Tibial artery (tissue), 4 donors: ENCODE measurements at regions not wholly inside any gene's neighbourhood (a gene's known extent, or its start where the extent isn't known, plus 50 kb on each side); places are given as distances from the start of the nearest gene placed in this dataset.

Source experiments
- DNase-seq, 2 donors: peaks; one replicate each; pipeline ENCODE4 v3.0.0-alpha.2; 2019
- H3K27ac ChIP-seq, 2 donors: fragments of 200-600 bp; sonication (generic) in 1 of 2; 1 replicate in 1 of 2; 2 replicates in 1 of 2; pipeline ENCODE4 v1.5.1; 2018 to 2019; ENCODE audit warnings: mild to moderate bottlenecking in 1 of 2
- H3K27me3 ChIP-seq, 2 donors: fragments of 200-600 bp; sonication (generic) in 1 of 2; one replicate each; pipeline versions ENCODE4 v1.5.1 to v1.6.0; 2016 to 2019
- H3K36me3 ChIP-seq, 3 donors: fragments of 200-600 bp; sonication (generic) in 2 of 3; one replicate each; pipeline ENCODE4 v1.5.1; 2016 to 2019; ENCODE audit warnings: mild to moderate bottlenecking in 2 of 3
- H3K4me1 ChIP-seq, 4 donors: fragments of 200-600 bp; sonication (generic) in 2 of 4; 1 replicate in 3 of 4; 2 replicates in 1 of 4; pipeline ENCODE4 v1.5.1; 2016 to 2019
- H3K4me3 ChIP-seq, 2 donors: fragments of 200-600 bp; sonication (generic) in 1 of 2; 1 replicate in 1 of 2; 2 replicates in 1 of 2; pipeline ENCODE4 v1.5.1; 2018 to 2019; ENCODE audit warnings: mild to moderate bottlenecking in 2 of 2
- H3K9me3 ChIP-seq, 3 donors: fragments of 200-600 bp; sonication (generic) in 1 of 3; one replicate each; pipeline ENCODE4 v1.5.1; 2016 to 2019
- CTCF ChIP-seq, 2 experiments: fragments of 200-600 bp in 1 of 2; fragments of 450-650 bp in 1 of 2; IDR thresholded peaks; one replicate each; pipeline ENCODE4 v1.5.1; 2017 to 2019; ENCODE audit warnings: antibody characterized with exemption in 2 of 2, mild to moderate bottlenecking in 1 of 2, moderate library complexity in 1 of 2
- intact Hi-C: fragments of 100-400 bp; cut with DNase I; formaldehyde crosslinking; loops from one replicate; pipeline ENCODE4 v1.15.0; 2023; ENCODE audit warnings: low total_unique reads

GRCh38 chr10:28418069-28418468 is 114.8 kb upstream of the WAC start:
- H3K27ac ChIP-seq, result no peak overlapping the region
- DNase-seq, result no peak
- no peak overlapping the region for H3K4me3 ChIP-seq
- no peak for TF ChIP-seq CTCF (IDR thresholded peaks at IDR 0.05)
- H3K9me3 ChIP-seq, result peaks cover 0 to 11% (median 0%) of the 10 kb centered on the region in 3 donors
- no peaks in the 10 kb centered on the region for H3K27me3 ChIP-seq
- H3K4me1 ChIP-seq, result no peaks in the 10 kb centered on the region
- H3K36me3 ChIP-seq, result no peaks in the 10 kb centered on the region
- intact Hi-C loops, result no loop called here

GRCh38 chr10:28425422-28425821 is 107.5 kb upstream of the WAC start:
- Histone ChIP-seq H3K27me3 (no peaks in the 10 kb centered on the region), H3K27ac (no peak overlapping the region), H3K36me3 (no peaks in the 10 kb centered on the region), H3K4me1 (no peaks in the 10 kb centered on the region), H3K4me3 (no peak overlapping the region), H3K9me3 (no peaks in the 10 kb centered on the region)
- intact Hi-C loops, result no loop called here
- no peak for TF ChIP-seq CTCF (IDR thresholded peaks at IDR 0.05)
- no peak for DNase-seq

- TF ChIP-seq CTCF (IDR thresholded peaks at IDR 0.05), result no peak
- intact Hi-C loops, result no loop called here
- no peak overlapping the region for H3K4me3 ChIP-seq
- H3K27ac ChIP-seq, result no peak overlapping the region
- H3K9me3 ChIP-seq, result no peaks in the 10 kb centered on the region
- no peaks in the 10 kb centered on the region for H3K36me3 ChIP-seq
- DNase-seq, result no peak
- no peaks in the 10 kb centered on the region for H3K4me1 ChIP-seq
- H3K27me3 ChIP-seq, result no peaks in the 10 kb centered on the region
These were observed 106.3 kb upstream of the WAC start for GRCh38 chr10:28426392-28427159.

GRCh38 chr10:28427376-28427775 is 105.5 kb upstream of the WAC start:
- DNase-seq, result no peak
- no peak overlapping the region for H3K27ac ChIP-seq
- H3K27me3 ChIP-seq, result no peaks in the 10 kb centered on the region
- H3K4me3 ChIP-seq, result no peak overlapping the region
- H3K9me3 ChIP-seq, result no peaks in the 10 kb centered on the region
- H3K4me1 ChIP-seq, result peaks cover 0 to 3% (median 0%) of the 10 kb centered on the region in 4 donors
- TF ChIP-seq CTCF (IDR thresholded peaks at IDR 0.05), result no peak
- H3K36me3 ChIP-seq, result no peaks in the 10 kb centered on the region
- intact Hi-C loops, result no loop called here

- Histone ChIP-seq H3K4me3 (no peak overlapping the region), H3K27ac (no peak overlapping the region), H3K4me1 (peaks cover 0 to 4% (median 0%) of the 10 kb centered on the region in 4 donors), H3K36me3 (no peaks in the 10 kb centered on the region), H3K27me3 (no peaks in the 10 kb centered on the region), H3K9me3 (no peaks in the 10 kb centered on the region)
- DNase-seq, result no peak
- intact Hi-C loops, result no loop called here
- no peak for TF ChIP-seq CTCF (IDR thresholded peaks at IDR 0.05)
These were observed 103.9 kb upstream of the WAC start for GRCh38 chr10:28429045-28429444.
